HEK293T (cell line): ENCODE measurements at regions not wholly inside any gene's neighbourhood (a gene's known extent, or its start where the extent isn't known, plus 50 kb on each side); places are given as distances from the start of the nearest gene placed in this dataset.
A peak's percentile ranks its signal among the peaks of the same experiment; 100 is the strongest.

Experiments used
- CTCF ChIA-PET: fragments of 350-600 bp; formaldehyde crosslinking; extraction: SDS; loops from one replicate; lab custom pipeline; 2021; ENCODE audit warnings: antibody characterized with exemption, inconsistent platforms; lab: Yijun Ruan, JAX
- POLR2A ChIA-PET: fragments of 350-600 bp; formaldehyde crosslinking; extraction: SDS; loops from one replicate; lab custom pipeline; 2020; ENCODE audit warnings: antibody characterized with exemption, inconsistent platforms; lab: Yijun Ruan, JAX
- DNase-seq: peaks from one replicate; pipeline ENCODE4 v3.0.0; 2012; ENCODE audit warnings: mixed read lengths; ENCODE audit errors: extremely low spot score
- ARNT ChIP-seq: fragments of 450-650 bp; IDR thresholded peaks from 2 replicates; pipeline ENCODE4 v1.6.1; 2017; ENCODE audit warnings: mild to moderate bottlenecking
- BHLHE40 ChIP-seq: fragments of 450-650 bp; IDR thresholded peaks from 2 replicates; pipeline ENCODE4 v1.6.1; 2016; ENCODE audit warnings: mild to moderate bottlenecking, moderate library complexity, borderline replicate concordance
- CTBP1 ChIP-seq: fragments of 450-650 bp; IDR thresholded peaks from 2 replicates; pipeline ENCODE4 v1.6.1; 2016; ENCODE audit warnings: borderline replicate concordance
- ELF4 ChIP-seq: fragments of 450-650 bp; IDR thresholded peaks from 2 replicates; pipeline ENCODE4 v1.6.1; 2017; ENCODE audit warnings: antibody characterized with exemption
- FOXA1 ChIP-seq: fragments of 450-650 bp; IDR thresholded peaks from 2 replicates; pipeline ENCODE4 v1.6.1; 2016; ENCODE audit warnings: mild to moderate bottlenecking
- FOXK2 ChIP-seq: fragments of 450-650 bp; IDR thresholded peaks from 2 replicates; pipeline ENCODE4 v1.6.1; 2016; ENCODE audit warnings: mild to moderate bottlenecking
- FOXM1 ChIP-seq: fragments of 450-650 bp; IDR thresholded peaks from 2 replicates; pipeline ENCODE4 v1.6.1; 2017; ENCODE audit warnings: mild to moderate bottlenecking, borderline replicate concordance
- HDGF ChIP-seq: fragments of 450-650 bp; IDR thresholded peaks from 2 replicates; pipeline ENCODE4 v1.6.1; 2017; ENCODE audit warnings: antibody characterized with exemption, borderline replicate concordance
- L3MBTL2 ChIP-seq: fragments of 450-650 bp; conservative IDR thresholded peaks from 2 replicates; pipeline ENCODE4 v1.6.1; 2016; ENCODE audit warnings: mild to moderate bottlenecking
- LEF1 ChIP-seq: fragments of 450-650 bp; IDR thresholded peaks from 2 replicates; pipeline ENCODE4 v1.6.1; 2017; ENCODE audit warnings: mild to moderate bottlenecking, borderline replicate concordance
- NFRKB ChIP-seq: fragments of 450-650 bp; IDR thresholded peaks from 2 replicates; pipeline ENCODE4 v1.6.1; 2016; ENCODE audit warnings: mild to moderate bottlenecking, moderate library complexity
- PKNOX1 ChIP-seq: fragments of 450-650 bp; IDR thresholded peaks from 2 replicates; pipeline ENCODE4 v1.6.1; 2016
- SP1 ChIP-seq: fragments of 450-650 bp; IDR thresholded peaks from 2 replicates; pipeline ENCODE4 v1.6.1; 2017
- SUZ12 ChIP-seq: fragments of 450-650 bp; IDR thresholded peaks from 2 replicates; pipeline ENCODE4 v1.6.1; 2016; ENCODE audit warnings: mild to moderate bottlenecking
- TARDBP ChIP-seq: fragments of 450-650 bp; IDR thresholded peaks from 2 replicates; pipeline ENCODE4 v1.6.1; 2016
- ZNF384 ChIP-seq: fragments of 450-650 bp; IDR thresholded peaks from 2 replicates; pipeline ENCODE4 v1.6.1; 2016

GRCh38 chr3:164572436-164572835, 505.9 kb downstream of the SI start:
- POLR2A ChIA-PET = no interaction called here
- TF ChIP-seq ELF4 (no peak), ARNT (no peak), BHLHE40 (no peak), PKNOX1 (no peak), FOXK2 (no peak), LEF1 (no peak), L3MBTL2 (no peak), CTBP1 (no peak), SP1 (no peak), FOXM1 (no peak), FOXA1 (no peak), NFRKB (no peak), HDGF (no peak), TARDBP (no peak), SUZ12 (no peak), ZNF384 (no peak)
- CTCF ChIA-PET = no interaction called here
- no peak for DNase-seq

GRCh38 chr3:164550857-164551256, 527.4 kb downstream of the SI start:
- CTCF ChIA-PET = no interaction called here
- DNase-seq = peak; percentile 8
- POLR2A ChIA-PET = no interaction called here

GRCh38 chr3:164539215-164539614, 539.1 kb downstream of the SI start:
- DNase-seq = no peak
- no peak for TF ChIP-seq ZNF384
- no peak for TF ChIP-seq L3MBTL2
- TF ChIP-seq ELF4 = no peak
- no peak for TF ChIP-seq SUZ12
- no peak for TF ChIP-seq ARNT
- TF ChIP-seq FOXA1 = no peak
- CTCF ChIA-PET = no interaction called here
- POLR2A ChIA-PET = no interaction called here

More at GRCh38 chr3:164550857-164551256, 527.4 kb downstream of the SI start:
- no peak for TF ChIP-seq BHLHE40
- no peak for TF ChIP-seq L3MBTL2
- no peak for TF ChIP-seq SP1
- no peak for TF ChIP-seq CTBP1
- no peak for TF ChIP-seq ZNF384
- no peak for TF ChIP-seq PKNOX1
- no peak for TF ChIP-seq FOXM1
- no peak for TF ChIP-seq TARDBP
- TF ChIP-seq SUZ12 = no peak
- no peak for TF ChIP-seq HDGF

- TF ChIP-seq PKNOX1 (no peak), HDGF (no peak), SP1 (no peak), NFRKB (no peak), SUZ12 (no peak), TARDBP (no peak), ZNF384 (no peak), L3MBTL2 (no peak)
- POLR2A ChIA-PET = no interaction called here
- CTCF ChIA-PET = no interaction called here
- no peak for DNase-seq
Observed at GRCh38 chr3:164537485-164537884, 540.8 kb downstream of the SI start.

GRCh38 chr3:164533275-164533674, 545.0 kb downstream of the SI start:
- POLR2A ChIA-PET = no interaction called here
- CTCF ChIA-PET = no interaction called here
- DNase-seq = no peak
- TF ChIP-seq L3MBTL2 (no peak), ARNT (no peak), NFRKB (no peak), SP1 (no peak), HDGF (no peak), PKNOX1 (no peak), FOXA1 (no peak), TARDBP (no peak), SUZ12 (no peak), FOXK2 (no peak), BHLHE40 (no peak), ELF4 (no peak), LEF1 (no peak), ZNF384 (no peak), CTBP1 (no peak), FOXM1 (no peak)

GRCh38 chr3:164526250-164526649, 552.0 kb downstream of the SI start:
- TF ChIP-seq ELF4 = no peak
- TF ChIP-seq BHLHE40 = no peak
- TF ChIP-seq PKNOX1 = no peak
- no peak for TF ChIP-seq SP1
- no peak for TF ChIP-seq FOXK2
- no peak for TF ChIP-seq FOXA1
- no peak for TF ChIP-seq ARNT
- no peak for TF ChIP-seq ZNF384
- TF ChIP-seq HDGF = no peak
- TF ChIP-seq SUZ12 = no peak
- TF ChIP-seq CTBP1 = no peak
- no peak for TF ChIP-seq L3MBTL2
- no peak for TF ChIP-seq TARDBP
- CTCF ChIA-PET = no interaction called here
- DNase-seq = no peak
- POLR2A ChIA-PET = no interaction called here
